ENCODE measurements at regions not wholly inside any gene's neighbourhood (a gene's known extent, or its start where the extent isn't known, plus 50 kb on each side); places are given as distances from the start of the nearest gene placed in this dataset.
"Not testable (repeated sequence)": the region's sequence is repeated elsewhere in the genome, so short reads cannot be mapped to it uniquely, and the experiment has no call there.

DNA sequence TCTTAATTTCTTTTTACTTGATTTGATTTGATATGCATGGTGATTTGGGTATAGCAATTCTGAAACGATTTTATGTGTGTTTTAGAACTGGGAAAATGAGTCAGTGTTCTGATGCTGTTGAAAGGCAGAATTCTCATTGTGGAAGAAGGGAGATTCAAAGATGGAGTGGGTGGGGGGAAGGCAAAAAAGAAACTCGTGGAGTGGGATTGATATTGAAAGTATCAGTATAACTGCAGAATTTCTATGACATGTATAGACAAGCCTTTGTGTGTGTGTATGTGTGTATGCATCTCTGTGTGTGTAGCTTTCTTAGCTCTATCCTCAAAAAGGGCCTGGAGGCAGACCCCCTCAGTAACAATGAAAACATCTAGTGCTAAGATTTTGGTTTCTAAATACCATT, 184.3 kb upstream of the OLIG3 start:
- ATAC-seq: no peak
- TF ChIP-seq, protein P1, sequence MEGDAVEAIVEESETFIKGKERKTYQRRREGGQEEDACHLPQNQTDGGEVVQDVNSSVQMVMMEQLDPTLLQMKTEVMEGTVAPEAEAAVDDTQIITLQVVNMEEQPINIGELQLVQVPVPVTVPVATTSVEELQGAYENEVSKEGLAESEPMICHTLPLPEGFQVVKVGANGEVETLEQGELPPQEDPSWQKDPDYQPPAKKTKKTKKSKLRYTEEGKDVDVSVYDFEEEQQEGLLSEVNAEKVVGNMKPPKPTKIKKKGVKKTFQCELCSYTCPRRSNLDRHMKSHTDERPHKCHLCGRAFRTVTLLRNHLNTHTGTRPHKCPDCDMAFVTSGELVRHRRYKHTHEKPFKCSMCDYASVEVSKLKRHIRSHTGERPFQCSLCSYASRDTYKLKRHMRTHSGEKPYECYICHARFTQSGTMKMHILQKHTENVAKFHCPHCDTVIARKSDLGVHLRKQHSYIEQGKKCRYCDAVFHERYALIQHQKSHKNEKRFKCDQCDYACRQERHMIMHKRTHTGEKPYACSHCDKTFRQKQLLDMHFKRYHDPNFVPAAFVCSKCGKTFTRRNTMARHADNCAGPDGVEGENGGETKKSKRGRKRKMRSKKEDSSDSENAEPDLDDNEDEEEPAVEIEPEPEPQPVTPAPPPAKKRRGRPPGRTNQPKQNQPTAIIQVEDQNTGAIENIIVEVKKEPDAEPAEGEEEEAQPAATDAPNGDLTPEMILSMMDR (IDR thresholded peaks at IDR 0.05): no peak
- Histone ChIP-seq H3K36me3 (ENCODE audit: insufficient read depth in 1 of 2, low read depth in 1 of 2) (no peaks in the 10 kb centered on the region), H3K4me3 (no peak overlapping the region), H3K27ac (no peak overlapping the region), H3K27me3 (ENCODE audit: insufficient read depth in 3 of 3, low read length in 2 of 3) (no peaks in the 10 kb centered on the region), H3K4me1 (no peaks in the 10 kb centered on the region), H3K9me3 (no peaks in the 10 kb centered on the region)
- intact Hi-C loops (cut with DNase I): no loop called here
- 59 to 76% (median 71%) methylated on average over 2 of the region's 2 CpGs for WGBS, 3 donors
- no peak for DNase-seq

GRCh38 chr6:137680705-137681346, 186.2 kb upstream of the TNFAIP3 start:
- Histone ChIP-seq H3K4me3 (no peak overlapping the region), H3K27me3 (ENCODE audit: insufficient read depth in 3 of 3, low read length in 2 of 3) (no peaks in the 10 kb centered on the region), H3K4me1 (no peaks in the 10 kb centered on the region), H3K27ac (no peak overlapping the region), H3K36me3 (ENCODE audit: insufficient read depth in 1 of 2, low read depth in 1 of 2) (no peaks in the 10 kb centered on the region), H3K9me3 (no peaks in the 10 kb centered on the region)
- ATAC-seq (no peak), DNase-seq (no peak)
- WGBS, 3 donors: 62 to 71% (median 63%) methylated on average over 4 of the region's 4 CpGs
- intact Hi-C loops (cut with DNase I): no loop called here
- TF ChIP-seq, protein P1 (IDR thresholded peaks at IDR 0.05): no peak

DNA sequence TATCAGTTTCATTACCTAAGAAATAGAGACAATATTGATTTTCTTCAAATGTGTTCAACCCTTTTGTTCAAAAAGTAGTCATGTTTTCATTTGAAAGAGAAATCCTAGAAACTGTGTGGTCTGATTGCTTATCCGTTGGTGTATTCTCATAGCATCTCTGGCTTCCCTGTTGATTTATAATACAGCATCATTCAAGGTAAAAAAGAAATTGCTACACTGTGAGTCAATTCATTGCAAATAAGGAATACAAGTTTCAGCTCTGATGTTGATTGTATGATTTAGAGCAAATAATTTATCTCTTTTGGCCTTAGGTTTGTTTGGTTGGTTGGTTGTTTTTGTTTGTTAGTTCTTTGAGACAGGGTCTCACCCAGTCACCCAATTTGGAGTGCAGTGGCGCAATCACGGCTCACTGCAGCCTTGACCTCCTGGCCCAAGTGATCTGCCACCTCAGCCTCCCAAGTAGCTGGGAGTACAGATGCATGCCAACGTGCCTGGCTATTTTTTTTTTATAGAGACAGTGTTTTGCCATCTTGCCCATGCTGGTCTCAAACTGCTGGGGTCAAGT, 185.5 kb upstream of the TNFAIP3 start:
- TF ChIP-seq, protein P1 (IDR thresholded peaks at IDR 0.05): no peak
- Histone ChIP-seq H3K4me3 (no peak overlapping the region), H3K4me1 (no peaks in the 10 kb centered on the region), H3K36me3 (ENCODE audit: insufficient read depth in 1 of 2, low read depth in 1 of 2) (no peaks in the 10 kb centered on the region), H3K27me3 (ENCODE audit: insufficient read depth in 3 of 3, low read length in 2 of 3) (no peaks in the 10 kb centered on the region), H3K9me3 (no peaks in the 10 kb centered on the region), H3K27ac (no peak overlapping the region)
- no peak for DNase-seq
- intact Hi-C loops (cut with DNase I): no loop called here
- 81 to 88% (median 85%) methylated on average over 4 of the region's 4 CpGs for WGBS, 3 donors
- ATAC-seq: no peak

DNA sequence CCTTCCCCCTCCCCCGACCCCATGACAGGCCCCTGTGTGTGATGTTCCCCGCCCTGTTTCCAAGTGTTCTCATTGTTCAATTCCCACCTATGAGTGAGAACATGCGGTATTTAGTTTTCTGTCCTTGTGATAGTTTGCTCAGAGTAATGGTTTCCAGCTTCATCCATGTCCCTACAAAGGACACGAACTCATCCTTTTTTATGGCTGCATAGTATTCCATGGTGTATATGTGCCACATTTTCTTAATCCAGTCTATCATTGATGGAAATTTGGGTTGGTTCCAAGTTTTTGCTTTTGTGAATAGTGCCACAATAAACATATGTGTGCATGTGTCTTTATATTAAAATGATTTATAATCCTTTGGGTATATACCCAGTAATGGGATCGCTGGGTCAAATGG, 184.4 kb upstream of the TNFAIP3 start:
- ATAC-seq; H3K9me3 ChIP-seq; H3K27ac ChIP-seq; intact Hi-C loops (cut with DNase I); H3K4me3 ChIP-seq; H3K36me3 ChIP-seq (ENCODE audit: insufficient read depth in 1 of 2, low read depth in 1 of 2); DNase-seq; H3K27me3 ChIP-seq (ENCODE audit: insufficient read depth in 3 of 3, low read length in 2 of 3); H3K4me1 ChIP-seq: not testable (repeated sequence)
- 92 to 95% (median 94%) methylated on average over 5 of the region's 5 CpGs for WGBS, 3 donors

- H3K27me3 ChIP-seq (ENCODE audit: insufficient read depth in 3 of 3, low read length in 2 of 3): no peaks in the 10 kb centered on the region
- DNase-seq (no peak), ATAC-seq (no peak)
- 58 to 60% (median 58%) methylated on average over 4 of the region's 4 CpGs for WGBS, 3 donors
- no peak overlapping the region for H3K4me3 ChIP-seq
- intact Hi-C loops (cut with DNase I): no loop called here
- H3K36me3 ChIP-seq (ENCODE audit: insufficient read depth in 1 of 2, low read depth in 1 of 2): no peaks in the 10 kb centered on the region
- TF ChIP-seq, protein P1 (IDR thresholded peaks at IDR 0.05): no peak
- no peaks in the 10 kb centered on the region for H3K4me1 ChIP-seq
- H3K9me3 ChIP-seq: no peaks in the 10 kb centered on the region
- no peak overlapping the region for H3K27ac ChIP-seq
Observed at GRCh38 chr6:137683916-137684315, 183.1 kb upstream of the TNFAIP3 start.

Measured in psoas muscle (tissue), 7 donors.